ENCODE measurements at regions not wholly inside any gene's neighbourhood (a gene's known extent, or its start where the extent isn't known, plus 50 kb on each side); places are given as distances from the start of the nearest gene placed in this dataset.
"Not testable (repeated sequence)": the region's sequence is repeated elsewhere in the genome, so short reads cannot be mapped to it uniquely, and the experiment has no call there.

GRCh38 chr13:109268492-109268891 lies 517.9 kb downstream of the IRS2 start:
- DNase-seq = not testable (repeated sequence)

DNA sequence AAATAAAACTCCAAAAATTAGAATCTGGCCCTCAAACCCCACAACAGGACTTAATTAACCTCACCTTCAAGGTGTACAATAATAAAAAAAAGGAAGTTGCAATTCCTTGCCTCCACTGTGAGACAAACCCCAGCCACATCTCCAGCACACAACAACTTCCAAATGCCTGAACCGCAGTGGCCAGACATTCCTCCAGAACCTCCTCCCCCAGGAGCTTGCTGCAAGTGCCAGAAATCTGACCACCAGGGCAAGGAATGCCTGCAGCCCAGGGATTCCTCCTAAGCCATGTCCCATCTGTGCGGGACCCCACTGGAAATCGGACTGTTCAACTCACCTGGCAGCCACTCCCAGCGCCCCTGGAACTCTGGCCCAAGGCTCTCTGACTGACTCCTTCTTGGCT lies 519.0 kb downstream of the IRS2 start:
- not testable (repeated sequence) for DNase-seq

- DNase-seq = not testable (repeated sequence)
Measured at GRCh38 chr13:109265438-109265742, 521.0 kb downstream of the IRS2 start.

DNA sequence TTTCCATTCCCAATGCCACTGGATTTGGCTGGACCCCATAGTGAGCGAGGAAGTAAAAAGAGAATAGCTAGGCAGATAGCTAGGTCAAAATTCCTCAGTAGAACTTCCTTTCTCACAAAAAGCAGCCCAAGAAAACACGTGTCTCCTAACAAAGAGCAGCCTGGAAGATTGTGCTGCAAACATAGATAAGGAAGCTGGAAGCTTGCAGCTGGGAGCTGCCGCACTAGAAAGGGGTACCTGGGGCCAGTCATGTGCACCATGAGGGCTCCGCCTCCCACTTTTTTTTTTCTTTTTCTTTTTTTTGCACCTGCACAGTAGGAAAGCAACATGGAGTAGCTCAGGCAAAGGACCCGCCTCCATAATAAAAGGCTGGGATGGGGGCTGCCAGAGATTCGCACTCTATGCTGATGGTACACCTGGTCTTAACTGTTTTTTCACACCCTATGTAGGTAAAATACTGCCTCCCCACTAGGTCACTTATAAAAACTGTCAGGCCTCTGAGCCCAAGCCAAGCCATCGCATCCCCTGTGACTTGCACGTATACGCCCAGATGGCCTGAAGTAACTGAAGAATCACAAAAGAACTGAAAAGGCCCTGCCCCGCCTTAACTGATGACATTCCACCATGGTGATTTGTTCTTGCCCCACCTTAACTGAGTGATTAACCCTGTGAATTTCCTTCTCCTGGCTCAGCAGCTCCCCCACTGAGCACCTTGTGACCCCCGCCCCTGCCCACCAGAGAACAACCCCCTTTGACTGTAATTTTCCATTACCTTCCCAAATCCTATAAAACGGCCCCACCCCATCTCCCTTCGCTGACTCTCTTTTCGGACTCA lies 521.6 kb downstream of the IRS2 start:
- not testable (repeated sequence) for DNase-seq

- DNase-seq = not testable (repeated sequence)
Measured at GRCh38 chr13:109257761-109258157, 528.6 kb downstream of the IRS2 start.
